ENCODE measurements at regions not wholly inside any gene's neighbourhood (a gene's known extent, or its start where the extent isn't known, plus 50 kb on each side); places are given as distances from the start of the nearest gene placed in this dataset.

DNA sequence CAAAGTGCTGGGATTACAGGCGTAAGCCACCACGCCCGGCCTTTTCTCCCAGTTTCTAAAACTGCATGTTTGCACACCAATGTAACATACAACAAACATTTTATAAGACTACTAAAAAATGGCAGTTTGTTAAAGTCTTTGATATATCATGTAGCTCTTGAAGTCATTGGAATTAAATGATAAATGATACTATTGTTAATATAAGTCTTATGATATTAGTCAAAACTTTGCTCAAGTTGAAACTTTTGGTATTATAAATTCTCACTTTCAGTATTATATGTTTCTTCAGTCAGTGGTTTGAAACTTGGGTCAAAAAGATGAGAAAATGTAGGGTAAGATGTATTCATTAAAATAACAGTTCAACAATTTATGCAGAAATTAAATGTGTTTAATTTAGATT lies 117.6 kb upstream of the TBL1XR1 start:
- no peak overlapping the region for H3K27ac ChIP-seq
- intact Hi-C loops (cut with DNase I): no loop called here
- no peak for TF ChIP-seq EP300 (IDR thresholded peaks at IDR 0.05)
- TF ChIP-seq POLR2AphosphoS5 (IDR thresholded peaks at IDR 0.05): no peak
- no peak for TF ChIP-seq POLR2A (IDR thresholded peaks at IDR 0.05)
- TF ChIP-seq CTCF (IDR thresholded peaks at IDR 0.05): no peak
- 87 to 94% methylated on average over 3 of the region's 3 CpGs for WGBS, 2 donors
- H3K36me3 ChIP-seq: no peaks in the 10 kb centered on the region
- no peaks in the 10 kb centered on the region for H3K4me1 ChIP-seq
- DNase-seq: no peak
- no peaks in the 10 kb centered on the region for H3K27me3 ChIP-seq
- H3K9me3 ChIP-seq: no peaks in the 10 kb centered on the region
- H3K4me3 ChIP-seq: no peak overlapping the region

- no peaks in the 10 kb centered on the region for H3K27me3 ChIP-seq
- WGBS, 2 donors: 94 to 97% methylated on average over 2 of the region's 2 CpGs
- no peak overlapping the region for H3K27ac ChIP-seq
- intact Hi-C loops (cut with DNase I): no loop called here
- no peaks in the 10 kb centered on the region for H3K36me3 ChIP-seq
- peaks cover 0 to 9% (median 9%) of the 10 kb centered on the region in 4 donors for H3K4me1 ChIP-seq
- TF ChIP-seq POLR2AphosphoS5 (IDR thresholded peaks at IDR 0.05) (no peak), EP300 (IDR thresholded peaks at IDR 0.05) (no peak), CTCF (IDR thresholded peaks at IDR 0.05) (no peak), POLR2A (IDR thresholded peaks at IDR 0.05) (no peak)
- H3K9me3 ChIP-seq: no peaks in the 10 kb centered on the region
- no peak for DNase-seq
- no peak overlapping the region for H3K4me3 ChIP-seq
These were observed 120.0 kb upstream of the TBL1XR1 start for GRCh38 chr3:177317247-177317646.

GRCh38 chr3:177318559-177318958 lies 121.3 kb upstream of the TBL1XR1 start:
- H3K4me3 ChIP-seq: no peak overlapping the region
- no peaks in the 10 kb centered on the region for H3K27me3 ChIP-seq
- H3K9me3 ChIP-seq: no peaks in the 10 kb centered on the region
- no peaks in the 10 kb centered on the region for H3K36me3 ChIP-seq
- DNase-seq: no peak
- H3K27ac ChIP-seq: no peak overlapping the region
- intact Hi-C loops (cut with DNase I): no loop called here
- WGBS, 2 donors: 78 to 95% methylated on average over 1 of the region's 1 CpG
- peaks cover 0 to 9% (median 9%) of the 10 kb centered on the region in 4 donors for H3K4me1 ChIP-seq
- TF ChIP-seq POLR2A (IDR thresholded peaks at IDR 0.05): no peak
- no peak for TF ChIP-seq CTCF (IDR thresholded peaks at IDR 0.05)
- no peak for TF ChIP-seq POLR2AphosphoS5 (IDR thresholded peaks at IDR 0.05)
- no peak for TF ChIP-seq EP300 (IDR thresholded peaks at IDR 0.05)

DNA sequence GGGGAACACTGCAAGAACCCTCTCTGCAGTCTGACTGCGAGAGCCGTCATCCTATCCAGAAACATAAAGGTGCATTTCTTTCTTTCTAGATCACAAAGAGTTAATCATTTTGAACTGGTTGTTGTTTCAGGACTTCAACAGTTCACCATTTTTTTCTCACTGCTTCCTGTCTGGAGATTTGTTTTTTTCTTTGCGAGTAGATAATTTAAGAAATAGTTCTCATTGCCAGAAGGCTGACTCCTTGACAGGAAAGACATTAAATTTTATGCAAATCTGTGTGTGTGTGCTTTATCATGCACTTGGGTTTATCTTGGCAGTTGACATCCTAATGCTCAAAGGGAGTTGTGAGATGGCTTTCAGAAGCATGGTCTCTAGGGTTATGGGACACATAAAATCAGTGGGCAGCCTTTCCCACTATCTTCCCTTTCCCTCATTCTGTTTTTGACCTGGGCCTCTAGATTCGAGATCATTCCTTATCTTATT lies 123.5 kb upstream of the TBL1XR1 start:
- intact Hi-C loops (cut with DNase I): no loop called here

More for the DNA sequence above, 123.5 kb upstream of the TBL1XR1 start:
- TF ChIP-seq CTCF (IDR thresholded peaks at IDR 0.05) (no peak), EP300 (IDR thresholded peaks at IDR 0.05) (no peak), POLR2A (IDR thresholded peaks at IDR 0.05) (no peak), POLR2AphosphoS5 (IDR thresholded peaks at IDR 0.05) (no peak)
- Histone ChIP-seq H3K36me3 (no peaks in the 10 kb centered on the region), H3K9me3 (no peaks in the 10 kb centered on the region), H3K4me1 (peaks cover 0 to 9% (median 9%) of the 10 kb centered on the region in 4 donors), H3K27me3 (no peaks in the 10 kb centered on the region), H3K4me3 (no peak overlapping the region), H3K27ac (peak overlapping the region in 1 of 4 donors; percentile 42)
- 54 to 60% methylated on average over 4 of the region's 4 CpGs for WGBS, 2 donors
- DNase-seq: no peak
